H1 (cell line): ENCODE measurements at regions not wholly inside any gene's neighbourhood (a gene's known extent, or its start where the extent isn't known, plus 50 kb on each side); places are given as distances from the start of the nearest gene placed in this dataset.

ENCODE experiments used
- EZH2 ChIP-seq: fragments of 200-600 bp; sonication (generic); IDR thresholded peaks from 2 replicates; pipeline ENCODE4 v1.7.1; 2012; ENCODE audit warnings: low read depth, mild to moderate bottlenecking, moderate library complexity, low read length, inconsistent platforms; ENCODE audit not compliant: severe bottlenecking
- NRF1 ChIP-seq: IDR thresholded peaks from 2 replicates; pipeline ENCODE4 v1.6.1; 2011; ENCODE audit warnings: mild to moderate bottlenecking, low read depth, low read length, improper control_type of control experiment
- POLR2A ChIP-seq, 2 experiments: IDR thresholded peaks; 1 replicate in 1 of 2; 2 replicates in 1 of 2; pipeline ENCODE4 v1.6.1; 2011; ENCODE audit warnings: low read depth in 2 of 2, low read length in 2 of 2, mild to moderate bottlenecking in 2 of 2; ENCODE audit errors: control extremely low read depth in 1 of 2
- POLR2AphosphoS5 ChIP-seq: IDR thresholded peaks from 2 replicates; pipeline ENCODE4 v1.6.1; 2011; ENCODE audit warnings: low read depth, low read length
- SIN3A ChIP-seq, 2 experiments: IDR thresholded peaks in 1 of 2; conservative IDR thresholded peaks in 1 of 2; 2 replicates each; pipeline ENCODE4 v1.6.1; 2011 to 2012; ENCODE audit warnings: low read length in 2 of 2, improper control_type of control experiment in 1 of 2, low read depth in 1 of 2, mild to moderate bottlenecking in 1 of 2
- SP1 ChIP-seq: IDR thresholded peaks from 2 replicates; pipeline ENCODE4 v1.6.1; 2011; ENCODE audit warnings: low read depth, low read length
- TCF12 ChIP-seq: IDR thresholded peaks from 2 replicates; pipeline ENCODE4 v1.6.1; 2011; ENCODE audit warnings: low read depth, mild to moderate bottlenecking, low read length
- YY1 ChIP-seq: IDR thresholded peaks from 2 replicates; pipeline ENCODE4 v1.6.1; 2011; ENCODE audit warnings: low read depth, mild to moderate bottlenecking, low read length
- TF ChIP-seq, protein P1 (sequence below), 3 experiments: IDR thresholded peaks; 1 replicate in 2 of 3; 2 replicates in 1 of 3; pipeline versions ENCODE4 v1.5.1 to v1.6.1; 2011; ENCODE audit warnings: low read length in 3 of 3, mild to moderate bottlenecking in 3 of 3, inconsistent platforms in 2 of 3, low read depth in 1 of 3, moderate library complexity in 1 of 3; ENCODE audit not compliant: insufficient read depth in 1 of 3; ENCODE audit errors: control extremely low read depth in 1 of 3
- TF ChIP-seq, protein P2 (sequence below): IDR thresholded peaks from 2 replicates; pipeline ENCODE4 v1.6.1; 2011; ENCODE audit warnings: low read length, improper control_type of control experiment

DNA sequence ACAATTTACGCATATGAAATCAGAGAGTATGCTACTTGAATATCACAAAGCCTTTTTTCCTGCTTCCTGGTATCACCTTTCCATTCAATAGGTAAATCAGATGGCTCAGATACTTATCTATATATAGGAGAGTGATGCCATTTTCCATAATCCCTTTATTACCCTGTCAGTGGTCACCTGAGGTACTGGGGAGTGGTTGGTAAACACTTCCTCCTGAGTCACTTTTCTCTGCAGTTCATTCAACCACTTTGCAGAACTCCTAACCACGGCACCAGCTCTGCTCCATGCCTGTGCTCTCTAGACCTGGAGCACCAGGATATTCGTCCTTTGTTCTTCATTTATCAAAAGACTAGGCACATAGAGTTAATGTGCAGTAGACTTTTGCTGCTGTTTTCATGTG is 748.5 kb upstream of the KLHL1 start:
- no peak for TF ChIP-seq EZH2
- TF ChIP-seq, protein P1, sequence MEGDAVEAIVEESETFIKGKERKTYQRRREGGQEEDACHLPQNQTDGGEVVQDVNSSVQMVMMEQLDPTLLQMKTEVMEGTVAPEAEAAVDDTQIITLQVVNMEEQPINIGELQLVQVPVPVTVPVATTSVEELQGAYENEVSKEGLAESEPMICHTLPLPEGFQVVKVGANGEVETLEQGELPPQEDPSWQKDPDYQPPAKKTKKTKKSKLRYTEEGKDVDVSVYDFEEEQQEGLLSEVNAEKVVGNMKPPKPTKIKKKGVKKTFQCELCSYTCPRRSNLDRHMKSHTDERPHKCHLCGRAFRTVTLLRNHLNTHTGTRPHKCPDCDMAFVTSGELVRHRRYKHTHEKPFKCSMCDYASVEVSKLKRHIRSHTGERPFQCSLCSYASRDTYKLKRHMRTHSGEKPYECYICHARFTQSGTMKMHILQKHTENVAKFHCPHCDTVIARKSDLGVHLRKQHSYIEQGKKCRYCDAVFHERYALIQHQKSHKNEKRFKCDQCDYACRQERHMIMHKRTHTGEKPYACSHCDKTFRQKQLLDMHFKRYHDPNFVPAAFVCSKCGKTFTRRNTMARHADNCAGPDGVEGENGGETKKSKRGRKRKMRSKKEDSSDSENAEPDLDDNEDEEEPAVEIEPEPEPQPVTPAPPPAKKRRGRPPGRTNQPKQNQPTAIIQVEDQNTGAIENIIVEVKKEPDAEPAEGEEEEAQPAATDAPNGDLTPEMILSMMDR (IDR thresholded peaks at IDR 0.05; ENCODE audit: control extremely low read depth in 1 of 3, insufficient read depth in 1 of 3, low read depth in 1 of 3, low read length in 3 of 3): no peak
- TF ChIP-seq, protein P2, sequence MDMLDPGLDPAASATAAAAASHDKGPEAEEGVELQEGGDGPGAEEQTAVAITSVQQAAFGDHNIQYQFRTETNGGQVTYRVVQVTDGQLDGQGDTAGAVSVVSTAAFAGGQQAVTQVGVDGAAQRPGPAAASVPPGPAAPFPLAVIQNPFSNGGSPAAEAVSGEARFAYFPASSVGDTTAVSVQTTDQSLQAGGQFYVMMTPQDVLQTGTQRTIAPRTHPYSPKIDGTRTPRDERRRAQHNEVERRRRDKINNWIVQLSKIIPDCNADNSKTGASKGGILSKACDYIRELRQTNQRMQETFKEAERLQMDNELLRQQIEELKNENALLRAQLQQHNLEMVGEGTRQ: no peak
- no peak for TF ChIP-seq SIN3A (conservative IDR thresholded peaks at IDR 0.05 in 1 of 2, IDR thresholded peaks at IDR 0.05 in 1 of 2; ENCODE audit: low read depth in 1 of 2, low read length in 2 of 2)
- no peak for TF ChIP-seq TCF12
- TF ChIP-seq YY1: no peak
- TF ChIP-seq POLR2AphosphoS5: no peak
- TF ChIP-seq NRF1: no peak
- TF ChIP-seq POLR2A (IDR thresholded peaks at IDR 0.05; ENCODE audit: control extremely low read depth in 1 of 2, low read depth in 2 of 2, low read length in 2 of 2): no peak
- TF ChIP-seq SP1: no peak
